HG03045 (cell line): ENCODE measurements at regions not wholly inside any gene's neighbourhood (a gene's known extent, or its start where the extent isn't known, plus 50 kb on each side); places are given as distances from the start of the nearest gene placed in this dataset.

ENCODE experiments used
- ATAC-seq: cut with Tn5 transposase; IDR thresholded peaks from one replicate; pipeline ENCODE4 v1.9.1; 2021; ENCODE audit warnings: mild to moderate bottlenecking, moderate library complexity; ENCODE audit not compliant: unreplicated experiment

DNA sequence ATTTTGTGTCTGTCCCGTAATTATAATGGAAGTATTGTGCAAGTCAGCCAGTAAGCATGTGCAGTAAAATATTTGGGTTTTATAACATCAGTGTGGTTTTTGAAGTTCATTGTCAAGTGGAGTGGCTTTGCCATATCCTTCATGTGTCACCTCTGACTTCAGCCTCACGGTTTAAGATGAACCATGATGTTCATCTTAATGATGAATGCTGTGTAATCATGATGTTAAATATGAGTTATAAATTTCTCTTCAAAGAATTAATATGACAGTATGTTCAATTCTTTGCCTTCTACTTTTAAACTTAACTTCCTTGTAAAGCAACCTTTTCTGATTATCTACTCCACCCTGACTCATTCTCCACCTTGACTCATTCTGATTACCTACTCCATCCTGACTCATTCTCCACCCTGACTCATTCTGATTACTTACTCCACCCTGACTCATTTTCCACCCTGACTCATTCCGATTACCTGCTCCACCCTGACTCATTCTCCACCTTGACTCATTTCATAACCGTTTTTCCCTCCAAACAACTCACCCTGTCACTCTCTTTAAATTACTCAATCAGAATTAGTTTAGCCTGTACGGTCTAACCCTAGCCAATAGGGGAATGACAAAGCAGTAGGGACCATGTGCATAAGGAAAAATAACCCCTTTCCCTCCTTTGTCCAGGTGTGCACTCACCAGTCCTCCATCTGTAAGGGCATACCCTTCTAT is 50.3 kb upstream of the ANKRD10 start:
- peak; percentile 94 for ATAC-seq
